Upper lobe of left lung (tissue), 6 donors: ENCODE measurements at regions not wholly inside any gene's neighbourhood (a gene's known extent, or its start where the extent isn't known, plus 50 kb on each side); places are given as distances from the start of the nearest gene placed in this dataset.

ENCODE experiments used
- ATAC-seq, 2 donors: fragments of 200-7000 bp; cut with Tn5 transposase; one replicate each; pipeline ENCODE4 v1.9.1; 2022; ENCODE audit warnings: mild to moderate bottlenecking in 2 of 2, moderate library complexity in 2 of 2; ENCODE audit not compliant: low FRiP score in 2 of 2
- DNase-seq, 2 donors: peaks; one replicate each; pipeline ENCODE4 v3.0.0-alpha.2; 2019 to 2020
- H3K27ac ChIP-seq, 4 donors: fragments of 200-600 bp; sonication (generic); one replicate each; pipeline ENCODE4 v1.5.1; 2016 to 2019
- H3K27me3 ChIP-seq, 4 donors: fragments of 200-600 bp; sonication (generic); one replicate each; pipeline ENCODE4 v1.5.1; 2017 to 2019
- H3K36me3 ChIP-seq, 4 donors: fragments of 200-600 bp; sonication (generic); one replicate each; pipeline ENCODE4 v1.5.1; 2016 to 2019
- H3K4me1 ChIP-seq, 4 donors: fragments of 200-600 bp; sonication (generic); one replicate each; pipeline ENCODE4 v1.5.1; 2018 to 2019
- H3K4me3 ChIP-seq, 4 donors: fragments of 200-600 bp; sonication (generic); one replicate each; pipeline ENCODE4 v1.5.1; 2017 to 2019; ENCODE audit warnings: mild to moderate bottlenecking in 2 of 4, moderate library complexity in 1 of 4
- H3K9me3 ChIP-seq, 4 donors: fragments of 200-600 bp; sonication (generic); one replicate each; pipeline ENCODE4 v1.5.1; 2018 to 2019
- CTCF ChIP-seq, 6 experiments: fragments of 450-650 bp in 4 of 6; fragments of 200-600 bp in 2 of 6; sonication (generic) in 2 of 6; IDR thresholded peaks; one replicate each; pipeline ENCODE4 v1.5.1; 2016 to 2019; ENCODE audit warnings: antibody characterized with exemption in 6 of 6
- EP300 ChIP-seq, 4 donors: sonication (generic); formaldehyde crosslinking; IDR thresholded peaks; one replicate each; pipeline ENCODE4 v1.5.1; 2017; ENCODE audit warnings: antibody characterized with exemption in 4 of 4, control low read depth in 2 of 4
- POLR2A ChIP-seq, 4 donors: fragments of 450-650 bp; IDR thresholded peaks; one replicate each; pipeline ENCODE4 v1.5.1; 2016 to 2017; ENCODE audit warnings: antibody characterized with exemption in 4 of 4, mild to moderate bottlenecking in 2 of 4
- POLR2AphosphoS5 ChIP-seq, 2 donors: sonication (generic); formaldehyde crosslinking; IDR thresholded peaks; one replicate each; pipeline ENCODE4 v1.5.1; 2017; ENCODE audit warnings: antibody characterized with exemption in 2 of 2
- WGBS, 2 donors: methylation state at CpG; one replicate each; pipeline ENCODE4 v1.1.5; 2017 to 2018; 5-methylcytosine and 5-hydroxymethylcytosine counted together
- donor health status: DM: no; HTN: no; CAD: no; lungs with moderate emphysema.
- donor health status: DM: no; HTN: yes; CAD: no; lungs with severe emphysema.

GRCh38 chr5:174177531-174177930 lies 132.0 kb downstream of the NSG2 start:
- Histone ChIP-seq H3K27me3 (no peaks in the 10 kb centered on the region), H3K36me3 (no peaks in the 10 kb centered on the region), H3K27ac (no peak overlapping the region), H3K4me1 (peaks cover 0 to 14% (median 0%) of the 10 kb centered on the region in 4 donors), H3K4me3 (no peak overlapping the region), H3K9me3 (no peaks in the 10 kb centered on the region)
- DNase-seq = peak in 1 of 2 donors; percentile 32
- 58 to 60% methylated on average over 4 to 6 of the region's 6 CpGs for WGBS, 2 donors
- no peak for ATAC-seq
- TF ChIP-seq CTCF (IDR thresholded peaks at IDR 0.05) (no peak), POLR2AphosphoS5 (IDR thresholded peaks at IDR 0.05) (no peak), EP300 (IDR thresholded peaks at IDR 0.05) (no peak), POLR2A (IDR thresholded peaks at IDR 0.05) (no peak)

- WGBS, 2 donors = 57 to 93% methylated on average over 3 to 6 of the region's 6 CpGs
- no peak overlapping the region for H3K27ac ChIP-seq
- TF ChIP-seq EP300 (IDR thresholded peaks at IDR 0.05) (no peak), CTCF (IDR thresholded peaks at IDR 0.05) (no peak), POLR2A (IDR thresholded peaks at IDR 0.05) (no peak), POLR2AphosphoS5 (IDR thresholded peaks at IDR 0.05) (no peak)
- no peaks in the 10 kb centered on the region for H3K27me3 ChIP-seq
- H3K4me1 ChIP-seq = peaks cover 0 to 14% (median 0%) of the 10 kb centered on the region in 4 donors
- DNase-seq = no peak
- H3K4me3 ChIP-seq = no peak overlapping the region
- no peaks in the 10 kb centered on the region for H3K9me3 ChIP-seq
- H3K36me3 ChIP-seq = no peaks in the 10 kb centered on the region
- ATAC-seq = no peak
Observed at GRCh38 chr5:174177976-174178605, 132.6 kb downstream of the NSG2 start.

GRCh38 chr5:174180639-174181038 lies 135.1 kb downstream of the NSG2 start:
- Histone ChIP-seq H3K27ac (no peak overlapping the region), H3K27me3 (no peaks in the 10 kb centered on the region), H3K9me3 (no peaks in the 10 kb centered on the region), H3K4me3 (no peak overlapping the region), H3K36me3 (no peaks in the 10 kb centered on the region), H3K4me1 (peaks cover 0 to 12% (median 0%) of the 10 kb centered on the region in 4 donors)
- DNase-seq (no peak), ATAC-seq (no peak)
- TF ChIP-seq POLR2AphosphoS5 (IDR thresholded peaks at IDR 0.05) (no peak), POLR2A (IDR thresholded peaks at IDR 0.05) (no peak), CTCF (IDR thresholded peaks at IDR 0.05) (no peak), EP300 (IDR thresholded peaks at IDR 0.05) (no peak)
- WGBS, 2 donors = 85 to 87% methylated on average over 7 of the region's 7 CpGs

GRCh38 chr5:174182111-174182510 lies 136.6 kb downstream of the NSG2 start:
- Histone ChIP-seq H3K27me3 (no peaks in the 10 kb centered on the region), H3K9me3 (no peaks in the 10 kb centered on the region), H3K36me3 (no peaks in the 10 kb centered on the region), H3K4me1 (peaks cover 0 to 10% (median 0%) of the 10 kb centered on the region in 4 donors), H3K4me3 (no peak overlapping the region), H3K27ac (no peak overlapping the region)
- WGBS, 2 donors = 87 to 93% methylated on average over 5 of the region's 5 CpGs
- TF ChIP-seq POLR2A (IDR thresholded peaks at IDR 0.05) (no peak), EP300 (IDR thresholded peaks at IDR 0.05) (no peak), CTCF (IDR thresholded peaks at IDR 0.05) (no peak), POLR2AphosphoS5 (IDR thresholded peaks at IDR 0.05) (no peak)
- no peak for DNase-seq
- no peak for ATAC-seq

GRCh38 chr5:174183701-174184100 lies 138.2 kb downstream of the NSG2 start:
- Histone ChIP-seq H3K27me3 (no peaks in the 10 kb centered on the region), H3K36me3 (no peaks in the 10 kb centered on the region), H3K9me3 (no peaks in the 10 kb centered on the region), H3K27ac (no peak overlapping the region), H3K4me1 (no peaks in the 10 kb centered on the region), H3K4me3 (no peak overlapping the region)
- 82 to 87% methylated on average over 9 of the region's 9 CpGs for WGBS, 2 donors
- ATAC-seq (no peak), DNase-seq (no peak)
- TF ChIP-seq EP300 (IDR thresholded peaks at IDR 0.05) (no peak), POLR2A (IDR thresholded peaks at IDR 0.05) (no peak), CTCF (IDR thresholded peaks at IDR 0.05) (no peak), POLR2AphosphoS5 (IDR thresholded peaks at IDR 0.05) (no peak)
